ENCODE measurements at regions not wholly inside any gene's neighbourhood (a gene's known extent, or its start where the extent isn't known, plus 50 kb on each side); places are given as distances from the start of the nearest gene placed in this dataset.
A peak's percentile ranks its signal among the peaks of the same experiment; 100 is the strongest.
"Not testable (repeated sequence)": the region's sequence is repeated elsewhere in the genome, so short reads cannot be mapped to it uniquely, and the experiment has no call there.

DNA sequence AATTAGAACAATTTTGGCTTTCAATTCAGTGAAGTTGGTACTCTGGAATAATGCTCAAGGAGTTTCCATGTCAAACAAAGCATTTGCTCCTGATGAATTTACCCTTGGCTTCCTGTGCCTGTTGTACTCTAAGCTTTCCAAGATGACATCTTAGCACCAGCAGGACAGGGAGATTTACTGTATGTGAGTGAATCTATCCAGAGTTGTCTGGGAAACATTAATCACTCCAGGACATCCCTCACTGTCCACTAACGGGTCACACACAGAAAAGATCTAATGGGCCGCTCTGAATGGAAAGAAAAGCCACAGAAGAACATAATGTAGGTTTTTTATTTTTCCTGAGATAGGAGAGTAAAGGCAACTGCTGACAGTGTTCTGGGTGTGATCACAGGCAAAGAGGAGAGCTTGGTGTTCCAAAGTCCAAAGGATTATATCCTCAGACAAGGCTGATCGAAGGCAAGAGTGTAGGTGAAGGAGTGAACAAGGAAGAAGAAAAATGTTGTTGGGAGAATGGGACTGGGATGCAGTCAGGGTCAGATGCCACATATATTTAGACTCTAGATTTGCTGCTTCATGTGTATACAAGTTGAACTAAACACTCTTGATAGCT is 167.7 kb upstream of the RPS23 start:
- peak overlapping the region; percentile 63 for H3K9ac ChIP-seq (ENCODE audit: low read length)
- no peak for DNase-seq (ENCODE audit: low read depth)
- H3K36me3 ChIP-seq (ENCODE audit: control insufficient read depth, insufficient read depth, low read length, severe bottlenecking) = no peaks in the 10 kb centered on the region
- H3K4me1 ChIP-seq (ENCODE audit: control insufficient read depth, insufficient read depth, low read length) = peaks cover 35% of the 10 kb centered on the region
- H3K4me3 ChIP-seq (ENCODE audit: low read length) = no peak overlapping the region
- no peaks in the 10 kb centered on the region for H3K27me3 ChIP-seq (replicated peaks; ENCODE audit: control insufficient read depth, insufficient read depth, low read length)
- no peaks in the 10 kb centered on the region for H3K9me3 ChIP-seq (ENCODE audit: control insufficient read depth, low read length)

- no peaks in the 10 kb centered on the region for H3K36me3 ChIP-seq (ENCODE audit: control insufficient read depth, insufficient read depth, low read length, severe bottlenecking)
- peak; percentile 76 for DNase-seq (ENCODE audit: low read depth)
Measured at GRCh38 chr5:82439750-82440445, 161.7 kb upstream of the RPS23 start.

GRCh38 chr5:82437565-82437964 is 159.4 kb upstream of the RPS23 start:
- not testable (repeated sequence) for H3K9me3 ChIP-seq (ENCODE audit: control insufficient read depth, low read length); H3K4me3 ChIP-seq (ENCODE audit: low read length); H3K27me3 ChIP-seq (replicated peaks; ENCODE audit: control insufficient read depth, insufficient read depth, low read length); H3K36me3 ChIP-seq (ENCODE audit: control insufficient read depth, insufficient read depth, low read length, severe bottlenecking); H3K9ac ChIP-seq (ENCODE audit: low read length); DNase-seq (ENCODE audit: low read depth)
- peaks cover 14% of the 10 kb centered on the region for H3K4me1 ChIP-seq (ENCODE audit: control insufficient read depth, insufficient read depth, low read length)

More at GRCh38 chr5:82439750-82440445, 161.7 kb upstream of the RPS23 start:
- peak overlapping the region; percentile 67 for H3K9ac ChIP-seq (ENCODE audit: low read length)
- peaks cover 14% of the 10 kb centered on the region for H3K4me1 ChIP-seq (ENCODE audit: control insufficient read depth, insufficient read depth, low read length)
- H3K4me3 ChIP-seq (ENCODE audit: low read length) = peak overlapping the region; percentile 41
- H3K9me3 ChIP-seq (ENCODE audit: control insufficient read depth, low read length) = no peaks in the 10 kb centered on the region
- no peaks in the 10 kb centered on the region for H3K27me3 ChIP-seq (replicated peaks; ENCODE audit: control insufficient read depth, insufficient read depth, low read length)

GRCh38 chr5:82436291-82436690 is 158.1 kb upstream of the RPS23 start:
- H3K36me3 ChIP-seq (ENCODE audit: control insufficient read depth, insufficient read depth, low read length, severe bottlenecking) = no peaks in the 10 kb centered on the region
- no peaks in the 10 kb centered on the region for H3K9me3 ChIP-seq (ENCODE audit: control insufficient read depth, low read length)
- H3K27me3 ChIP-seq (replicated peaks; ENCODE audit: control insufficient read depth, insufficient read depth, low read length) = no peaks in the 10 kb centered on the region
- no peak overlapping the region for H3K9ac ChIP-seq (ENCODE audit: low read length)
- no peak for DNase-seq (ENCODE audit: low read depth)
- peaks cover 14% of the 10 kb centered on the region for H3K4me1 ChIP-seq (ENCODE audit: control insufficient read depth, insufficient read depth, low read length)
- H3K4me3 ChIP-seq (ENCODE audit: low read length) = no peak overlapping the region

GRCh38 chr5:82434696-82435660 is 156.8 kb upstream of the RPS23 start:
- not testable (repeated sequence) for H3K4me1 ChIP-seq (ENCODE audit: control insufficient read depth, insufficient read depth, low read length); H3K9me3 ChIP-seq (ENCODE audit: control insufficient read depth, low read length); H3K4me3 ChIP-seq (ENCODE audit: low read length); H3K9ac ChIP-seq (ENCODE audit: low read length); H3K36me3 ChIP-seq (ENCODE audit: control insufficient read depth, insufficient read depth, low read length, severe bottlenecking); H3K27me3 ChIP-seq (replicated peaks; ENCODE audit: control insufficient read depth, insufficient read depth, low read length); DNase-seq (ENCODE audit: low read depth)

- Histone ChIP-seq H3K4me1 (ENCODE audit: control insufficient read depth, insufficient read depth, low read length) (peaks cover 49% of the 10 kb centered on the region), H3K9me3 (ENCODE audit: control insufficient read depth, low read length) (no peaks in the 10 kb centered on the region), H3K9ac (ENCODE audit: low read length) (peak overlapping the region; percentile 26), H3K27me3 (replicated peaks; ENCODE audit: control insufficient read depth, insufficient read depth, low read length) (no peaks in the 10 kb centered on the region), H3K36me3 (ENCODE audit: control insufficient read depth, insufficient read depth, low read length, severe bottlenecking) (no peaks in the 10 kb centered on the region), H3K4me3 (ENCODE audit: low read length) (no peak overlapping the region)
- DNase-seq (ENCODE audit: low read depth) = no peak
Measured at GRCh38 chr5:82426464-82427154, 148.5 kb upstream of the RPS23 start.

GRCh38 chr5:82425591-82425990 is 147.4 kb upstream of the RPS23 start:
- Histone ChIP-seq H3K9ac (ENCODE audit: low read length) (peak overlapping the region; percentile 20), H3K4me1 (ENCODE audit: control insufficient read depth, insufficient read depth, low read length) (peaks cover 55% of the 10 kb centered on the region), H3K36me3 (ENCODE audit: control insufficient read depth, insufficient read depth, low read length, severe bottlenecking) (no peaks in the 10 kb centered on the region), H3K9me3 (ENCODE audit: control insufficient read depth, low read length) (no peaks in the 10 kb centered on the region), H3K4me3 (ENCODE audit: low read length) (no peak overlapping the region), H3K27me3 (replicated peaks; ENCODE audit: control insufficient read depth, insufficient read depth, low read length) (no peaks in the 10 kb centered on the region)
- DNase-seq (ENCODE audit: low read depth) = no peak

GRCh38 chr5:82424211-82424610 is 146.1 kb upstream of the RPS23 start:
- DNase-seq (ENCODE audit: low read depth) = no peak
- no peaks in the 10 kb centered on the region for H3K9me3 ChIP-seq (ENCODE audit: control insufficient read depth, low read length)
- no peak overlapping the region for H3K4me3 ChIP-seq (ENCODE audit: low read length)

GRCh38 chr5:82422751-82423181 is 144.6 kb upstream of the RPS23 start:
- H3K9me3 ChIP-seq (ENCODE audit: control insufficient read depth, low read length) = no peaks in the 10 kb centered on the region
- DNase-seq (ENCODE audit: low read depth) = no peak

More at GRCh38 chr5:82424211-82424610, 146.1 kb upstream of the RPS23 start:
- H3K4me1 ChIP-seq (ENCODE audit: control insufficient read depth, insufficient read depth, low read length) = peaks cover 55% of the 10 kb centered on the region
- H3K36me3 ChIP-seq (ENCODE audit: control insufficient read depth, insufficient read depth, low read length, severe bottlenecking) = no peaks in the 10 kb centered on the region
- H3K27me3 ChIP-seq (replicated peaks; ENCODE audit: control insufficient read depth, insufficient read depth, low read length) = no peaks in the 10 kb centered on the region
- no peak overlapping the region for H3K9ac ChIP-seq (ENCODE audit: low read length)

GRCh38 chr5:82422001-82422740 is 144.0 kb upstream of the RPS23 start:
- Histone ChIP-seq H3K9ac (ENCODE audit: low read length) (peak overlapping the region; percentile 66), H3K36me3 (ENCODE audit: control insufficient read depth, insufficient read depth, low read length, severe bottlenecking) (no peaks in the 10 kb centered on the region), H3K4me1 (ENCODE audit: control insufficient read depth, insufficient read depth, low read length) (peaks cover 51% of the 10 kb centered on the region), H3K4me3 (ENCODE audit: low read length) (no peak overlapping the region), H3K9me3 (ENCODE audit: control insufficient read depth, low read length) (no peaks in the 10 kb centered on the region), H3K27me3 (replicated peaks; ENCODE audit: control insufficient read depth, insufficient read depth, low read length) (no peaks in the 10 kb centered on the region)
- DNase-seq (ENCODE audit: low read depth) = no peak

More at GRCh38 chr5:82422751-82423181, 144.6 kb upstream of the RPS23 start:
- no peaks in the 10 kb centered on the region for H3K27me3 ChIP-seq (replicated peaks; ENCODE audit: control insufficient read depth, insufficient read depth, low read length)
- H3K9ac ChIP-seq (ENCODE audit: low read length) = peak overlapping the region; percentile 66
- H3K36me3 ChIP-seq (ENCODE audit: control insufficient read depth, insufficient read depth, low read length, severe bottlenecking) = no peaks in the 10 kb centered on the region
- peaks cover 55% of the 10 kb centered on the region for H3K4me1 ChIP-seq (ENCODE audit: control insufficient read depth, insufficient read depth, low read length)
- no peak overlapping the region for H3K4me3 ChIP-seq (ENCODE audit: low read length)
